ENCODE measurements at regions not wholly inside any gene's neighbourhood (a gene's known extent, or its start where the extent isn't known, plus 50 kb on each side); places are given as distances from the start of the nearest gene placed in this dataset.

GRCh38 chr9:129469188-129469987 lies 151.5 kb downstream of the C9orf50 start:
- TF ChIP-seq CTCF (conservative IDR thresholded peaks at IDR 0.05; ENCODE audit: low read depth, low read length) (no peak), RAD21 (IDR thresholded peaks at IDR 0.05; ENCODE audit: low read length) (no peak), RCOR1 (IDR thresholded peaks at IDR 0.05; ENCODE audit: insufficient replicate concordance, low read length) (no peak), SMC3 (IDR thresholded peaks at IDR 0.05; ENCODE audit: low read depth, low read length) (no peak), RFX5 (IDR thresholded peaks at IDR 0.05; ENCODE audit: low read depth, low read length) (no peak), CEBPB (IDR thresholded peaks at IDR 0.05; ENCODE audit: low read depth, low read length) (no peak), POLR2A (IDR thresholded peaks at IDR 0.05; ENCODE audit: low read depth, low read length) (no peak), USF2 (IDR thresholded peaks at IDR 0.05; ENCODE audit: low read depth, low read length) (no peak), ELK1 (IDR thresholded peaks at IDR 0.05; ENCODE audit: borderline replicate concordance, low read depth, low read length) (no peak), MXI1 (IDR thresholded peaks at IDR 0.05; ENCODE audit: borderline replicate concordance, low read depth, low read length) (no peak), BHLHE40 (IDR thresholded peaks at IDR 0.05; ENCODE audit: low read depth, low read length) (no peak), NFE2L2 (IDR thresholded peaks at IDR 0.05; ENCODE audit: low read depth, low read length) (no peak), MAFK (IDR thresholded peaks at IDR 0.05; ENCODE audit: low read depth, low read length) (no peak), MAZ (IDR thresholded peaks at IDR 0.05; ENCODE audit: borderline replicate concordance, low read depth, low read length) (no peak)
